Activated CD4-positive, alpha-beta T cell treated with anti-CD3 and anti-CD28 coated beads, Interleukin-10, Interleukin-2, amounts not matched to agents 100 ng/mL and 50 ng/mL, durations not matched to agents 16 hours and 8 hours (primary cell): ENCODE measurements at regions not wholly inside any gene's neighbourhood (a gene's known extent, or its start where the extent isn't known, plus 50 kb on each side); places are given as distances from the start of the nearest gene placed in this dataset.

Experiments
- DNase-seq: peaks from one replicate; pipeline ENCODE4 v3.0.0-alpha.2; 2020

- DNase-seq = no peak
Observed at GRCh38 chr12:94707892-94708291, 57.5 kb upstream of the TMCC3 start.

- DNase-seq = no peak
Observed at GRCh38 chr12:94707036-94707435, 56.7 kb upstream of the TMCC3 start.

GRCh38 chr12:94706250-94706661 is 55.9 kb upstream of the TMCC3 start:
- DNase-seq = peak; percentile 26

- DNase-seq = no peak
Observed at GRCh38 chr12:94705676-94706075, 55.3 kb upstream of the TMCC3 start.

- DNase-seq = no peak
Observed at GRCh38 chr12:94704452-94705306, 54.3 kb upstream of the TMCC3 start.

GRCh38 chr12:94702696-94703095 is 52.3 kb upstream of the TMCC3 start:
- DNase-seq = no peak

GRCh38 chr12:94701711-94702110 is 51.4 kb upstream of the TMCC3 start:
- DNase-seq = no peak

GRCh38 chr12:94700662-94701061 is 50.3 kb upstream of the TMCC3 start:
- DNase-seq = no peak
